ENCODE measurements at regions not wholly inside any gene's neighbourhood (a gene's known extent, or its start where the extent isn't known, plus 50 kb on each side); places are given as distances from the start of the nearest gene placed in this dataset.

DNA sequence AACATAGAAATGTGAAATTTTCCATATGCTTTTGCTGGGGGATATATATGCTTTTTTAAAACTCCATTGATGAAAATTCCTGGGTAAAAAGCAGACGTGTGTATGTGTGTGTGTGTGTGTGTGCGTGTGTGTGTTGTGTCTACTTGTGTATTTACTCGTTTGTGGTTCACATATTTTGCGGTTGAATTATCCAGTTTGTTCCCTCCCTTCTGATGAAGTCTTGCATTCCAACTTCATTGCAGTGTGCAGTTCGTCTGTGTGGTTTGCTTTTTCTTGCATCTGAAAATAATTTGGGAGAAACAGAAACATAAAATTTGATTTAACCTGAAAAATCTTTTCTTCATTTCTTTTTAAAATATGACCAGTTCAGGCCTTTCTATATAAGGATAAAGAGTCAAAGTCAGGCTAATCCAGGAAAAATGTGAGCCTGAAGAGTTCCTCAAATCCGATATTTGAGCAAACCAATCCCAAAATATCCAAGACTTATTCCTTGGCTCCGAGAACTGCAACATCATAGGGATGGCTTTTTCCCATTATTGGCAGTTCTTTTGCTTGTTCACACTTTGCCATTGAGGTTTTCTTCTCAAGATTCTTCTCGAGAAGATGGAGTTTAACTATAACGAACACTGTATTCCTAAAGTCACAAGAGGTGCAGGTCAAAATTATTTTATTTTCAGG, 202.2 kb upstream of the CCN2 start:
- DNase-seq (ENCODE audit: low read depth) (peak; percentile 96), FAIRE-seq (peak; percentile 95)
- no peaks in the 10 kb centered on the region for H3K9me3 ChIP-seq (ENCODE audit: insufficient read depth, low read depth, low read length)
- Mint-ChIP-seq H3K4me3 (ENCODE audit: unreplicated experiment) (no peak overlapping the region), H3K27ac (ENCODE audit: unreplicated experiment) (peak overlapping the region; percentile 84), H3K4me1 (ENCODE audit: low read depth, unreplicated experiment) (peaks cover 11% of the 10 kb centered on the region), H3K27me3 (ENCODE audit: low read depth, unreplicated experiment) (no peaks in the 10 kb centered on the region), H3K36me3 (ENCODE audit: low read depth, unreplicated experiment) (no peaks in the 10 kb centered on the region), H3K9me3 (ENCODE audit: unreplicated experiment) (peaks cover 2% of the 10 kb centered on the region)
- H4K20me1 ChIP-seq (ENCODE audit: insufficient read depth, low read length) = no peaks in the 10 kb centered on the region
- H3K36me3 ChIP-seq (ENCODE audit: insufficient read depth, low read length) = no peaks in the 10 kb centered on the region
- H3K79me2 ChIP-seq (ENCODE audit: insufficient read depth, low read length) = no peaks in the 10 kb centered on the region
- H3K4me1 ChIP-seq (ENCODE audit: insufficient read depth, low read length) = peaks cover 5% of the 10 kb centered on the region
- no peaks in the 10 kb centered on the region for H3K27me3 ChIP-seq (ENCODE audit: insufficient read depth, low read length)
- peak overlapping the region; percentile 60 for H3K9ac ChIP-seq (ENCODE audit: low read length)
- no peak overlapping the region for H3K4me3 ChIP-seq (ENCODE audit: insufficient read depth, low read depth, low read length)
- TF ChIP-seq EZH2 (IDR thresholded peaks at IDR 0.05; ENCODE audit: insufficient read depth, low read length) = no peak
- TF ChIP-seq, protein P1, sequence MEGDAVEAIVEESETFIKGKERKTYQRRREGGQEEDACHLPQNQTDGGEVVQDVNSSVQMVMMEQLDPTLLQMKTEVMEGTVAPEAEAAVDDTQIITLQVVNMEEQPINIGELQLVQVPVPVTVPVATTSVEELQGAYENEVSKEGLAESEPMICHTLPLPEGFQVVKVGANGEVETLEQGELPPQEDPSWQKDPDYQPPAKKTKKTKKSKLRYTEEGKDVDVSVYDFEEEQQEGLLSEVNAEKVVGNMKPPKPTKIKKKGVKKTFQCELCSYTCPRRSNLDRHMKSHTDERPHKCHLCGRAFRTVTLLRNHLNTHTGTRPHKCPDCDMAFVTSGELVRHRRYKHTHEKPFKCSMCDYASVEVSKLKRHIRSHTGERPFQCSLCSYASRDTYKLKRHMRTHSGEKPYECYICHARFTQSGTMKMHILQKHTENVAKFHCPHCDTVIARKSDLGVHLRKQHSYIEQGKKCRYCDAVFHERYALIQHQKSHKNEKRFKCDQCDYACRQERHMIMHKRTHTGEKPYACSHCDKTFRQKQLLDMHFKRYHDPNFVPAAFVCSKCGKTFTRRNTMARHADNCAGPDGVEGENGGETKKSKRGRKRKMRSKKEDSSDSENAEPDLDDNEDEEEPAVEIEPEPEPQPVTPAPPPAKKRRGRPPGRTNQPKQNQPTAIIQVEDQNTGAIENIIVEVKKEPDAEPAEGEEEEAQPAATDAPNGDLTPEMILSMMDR (IDR thresholded peaks at IDR 0.05; ENCODE audit: insufficient read depth, low read depth, low read length) = no peak
- peak overlapping the region; percentile 69 for H3K27ac ChIP-seq (ENCODE audit: low read depth, low read length)
- peak overlapping the region; percentile 42 for H3K4me2 ChIP-seq (ENCODE audit: low read length)
- H2AFZ ChIP-seq (ENCODE audit: low read depth, low read length) = no peak overlapping the region

DNA sequence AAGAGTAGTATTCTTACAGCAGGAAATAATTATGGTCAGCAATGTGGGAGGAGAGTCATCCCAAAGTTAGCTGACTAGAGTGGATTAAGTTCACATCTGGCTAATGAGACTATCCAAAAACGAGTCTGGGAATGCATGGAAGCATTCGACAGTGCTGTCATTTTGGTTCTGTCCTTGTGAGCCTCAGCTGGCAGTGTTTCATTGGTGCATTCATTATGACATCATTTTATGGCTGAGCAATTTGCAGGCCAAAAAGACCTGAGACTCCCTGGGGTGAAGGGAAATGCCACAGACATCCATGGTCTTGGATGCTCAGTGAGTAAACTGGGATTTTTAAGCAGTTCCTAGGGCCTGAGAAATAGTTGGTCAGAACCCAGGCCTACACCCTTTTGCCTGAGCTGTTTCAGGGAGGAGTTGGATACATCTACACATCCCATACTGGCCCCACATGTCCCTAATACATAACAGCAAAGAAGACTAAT, 196.4 kb upstream of the CCN2 start:
- H3K4me1 ChIP-seq (ENCODE audit: insufficient read depth, low read length) = peaks cover 15% of the 10 kb centered on the region
- no peak overlapping the region for H3K4me3 ChIP-seq (ENCODE audit: insufficient read depth, low read depth, low read length)
- peak overlapping the region; percentile 84 for H3K27ac ChIP-seq (ENCODE audit: low read depth, low read length)
- H3K4me2 ChIP-seq (ENCODE audit: low read length) = peak overlapping the region; percentile 5
- no peak overlapping the region for H3K4me3 Mint-ChIP-seq (ENCODE audit: unreplicated experiment)
- H2AFZ ChIP-seq (ENCODE audit: low read depth, low read length) = no peak overlapping the region
- FAIRE-seq (peak; percentile 96), DNase-seq (ENCODE audit: low read depth) (peak; percentile 92)
- no peaks in the 10 kb centered on the region for H3K9me3 ChIP-seq (ENCODE audit: insufficient read depth, low read depth, low read length)
- no peaks in the 10 kb centered on the region for H3K36me3 ChIP-seq (ENCODE audit: insufficient read depth, low read length)
- H4K20me1 ChIP-seq (ENCODE audit: insufficient read depth, low read length) = no peaks in the 10 kb centered on the region
- H3K79me2 ChIP-seq (ENCODE audit: insufficient read depth, low read length) = no peaks in the 10 kb centered on the region
- H3K27ac Mint-ChIP-seq (ENCODE audit: unreplicated experiment) = no peak overlapping the region
- H3K27me3 ChIP-seq (ENCODE audit: insufficient read depth, low read length) = no peaks in the 10 kb centered on the region
- peaks cover 2% of the 10 kb centered on the region for H3K9me3 Mint-ChIP-seq (ENCODE audit: unreplicated experiment)
- H3K9ac ChIP-seq (ENCODE audit: low read length) = peak overlapping the region; percentile 28
- H3K36me3 Mint-ChIP-seq (ENCODE audit: low read depth, unreplicated experiment) = no peaks in the 10 kb centered on the region
- TF ChIP-seq, protein P1 (IDR thresholded peaks at IDR 0.05; ENCODE audit: insufficient read depth, low read depth, low read length) = no peak
- no peak for TF ChIP-seq EZH2 (IDR thresholded peaks at IDR 0.05; ENCODE audit: insufficient read depth, low read length)
- H3K4me1 Mint-ChIP-seq (ENCODE audit: low read depth, unreplicated experiment) = peaks cover 1% of the 10 kb centered on the region
- H3K27me3 Mint-ChIP-seq (ENCODE audit: low read depth, unreplicated experiment) = no peaks in the 10 kb centered on the region

DNA sequence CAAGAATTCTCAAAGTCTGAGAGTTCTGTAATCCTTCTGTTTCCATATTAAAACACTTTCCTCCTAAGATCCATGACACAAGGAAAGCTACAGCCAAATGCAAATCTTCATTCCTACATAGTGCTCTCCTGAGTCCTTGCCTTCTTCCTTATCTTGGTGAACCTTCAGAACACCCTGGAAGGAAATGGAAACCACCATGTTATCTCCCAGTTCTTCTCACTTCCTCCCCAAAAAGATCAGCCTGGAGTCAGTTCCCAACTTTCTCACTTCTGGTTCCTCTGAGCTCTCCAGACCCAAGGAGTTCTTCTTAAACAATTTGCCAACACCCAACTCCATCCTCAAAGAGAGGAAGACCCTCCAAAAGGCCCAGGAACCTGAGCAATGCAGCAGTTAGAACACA, 193.3 kb upstream of the CCN2 start:
- Mint-ChIP-seq H3K9me3 (ENCODE audit: unreplicated experiment) (no peaks in the 10 kb centered on the region), H3K27ac (ENCODE audit: unreplicated experiment) (no peak overlapping the region), H3K4me3 (ENCODE audit: unreplicated experiment) (no peak overlapping the region), H3K4me1 (ENCODE audit: low read depth, unreplicated experiment) (peaks cover 1% of the 10 kb centered on the region), H3K27me3 (ENCODE audit: low read depth, unreplicated experiment) (no peaks in the 10 kb centered on the region), H3K36me3 (ENCODE audit: low read depth, unreplicated experiment) (no peaks in the 10 kb centered on the region)
- Histone ChIP-seq H3K27me3 (ENCODE audit: insufficient read depth, low read length) (no peaks in the 10 kb centered on the region), H3K27ac (ENCODE audit: low read depth, low read length) (no peak overlapping the region), H3K4me2 (ENCODE audit: low read length) (no peak overlapping the region), H3K9ac (ENCODE audit: low read length) (no peak overlapping the region), H2AFZ (ENCODE audit: low read depth, low read length) (no peak overlapping the region), H3K9me3 (ENCODE audit: insufficient read depth, low read depth, low read length) (no peaks in the 10 kb centered on the region), H3K36me3 (ENCODE audit: insufficient read depth, low read length) (no peaks in the 10 kb centered on the region), H3K4me1 (ENCODE audit: insufficient read depth, low read length) (peaks cover 15% of the 10 kb centered on the region), H4K20me1 (ENCODE audit: insufficient read depth, low read length) (no peaks in the 10 kb centered on the region), H3K4me3 (ENCODE audit: insufficient read depth, low read depth, low read length) (no peak overlapping the region), H3K79me2 (ENCODE audit: insufficient read depth, low read length) (no peaks in the 10 kb centered on the region)
- DNase-seq (ENCODE audit: low read depth) (no peak), FAIRE-seq (peak; percentile 58)
- TF ChIP-seq, protein P1 (IDR thresholded peaks at IDR 0.05; ENCODE audit: insufficient read depth, low read depth, low read length) = no peak
- TF ChIP-seq EZH2 (IDR thresholded peaks at IDR 0.05; ENCODE audit: insufficient read depth, low read length) = no peak
